ENCODE measurements at regions not wholly inside any gene's neighbourhood (a gene's known extent, or its start where the extent isn't known, plus 50 kb on each side); places are given as distances from the start of the nearest gene placed in this dataset.

DNA sequence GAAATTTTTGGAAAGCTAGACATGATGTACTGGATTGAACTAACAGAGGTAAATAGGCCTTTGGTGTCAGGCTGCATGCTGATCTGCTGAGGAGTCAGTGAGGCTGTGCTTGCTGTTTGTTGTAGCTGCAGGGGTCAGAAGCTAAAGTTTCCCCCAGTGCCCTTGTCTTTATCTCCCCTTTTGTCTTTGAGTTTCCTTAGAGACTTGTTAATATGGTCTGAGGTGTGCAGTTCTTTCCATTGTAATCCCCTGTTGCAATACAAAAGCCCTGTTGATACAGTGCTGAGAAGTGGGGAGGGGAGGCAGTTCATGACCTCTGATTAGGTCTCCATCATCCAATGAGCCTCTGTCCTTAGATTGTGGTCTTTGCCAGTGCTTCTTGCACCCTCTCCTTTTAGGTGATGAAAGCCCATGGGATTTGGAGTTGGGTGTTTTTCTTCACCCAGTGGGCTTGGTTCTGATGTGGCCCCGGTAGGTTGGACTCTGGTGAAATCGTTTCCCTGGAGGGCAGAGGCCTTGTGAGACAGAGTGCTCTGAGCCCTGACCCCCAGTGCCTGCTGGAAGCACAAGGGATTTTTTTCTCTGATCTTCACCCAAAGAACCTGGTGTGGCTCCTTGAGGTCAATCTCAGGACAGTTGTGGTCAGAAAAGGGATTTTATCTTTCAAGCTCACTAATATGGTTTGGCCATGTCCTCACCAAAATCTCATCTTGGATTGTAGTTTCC lies 163.1 kb downstream of the TMEM18 start:
- no peak overlapping the region for H3K4me3 ChIP-seq (ENCODE audit: low read depth, low read length)
- TF ChIP-seq, protein P1, sequence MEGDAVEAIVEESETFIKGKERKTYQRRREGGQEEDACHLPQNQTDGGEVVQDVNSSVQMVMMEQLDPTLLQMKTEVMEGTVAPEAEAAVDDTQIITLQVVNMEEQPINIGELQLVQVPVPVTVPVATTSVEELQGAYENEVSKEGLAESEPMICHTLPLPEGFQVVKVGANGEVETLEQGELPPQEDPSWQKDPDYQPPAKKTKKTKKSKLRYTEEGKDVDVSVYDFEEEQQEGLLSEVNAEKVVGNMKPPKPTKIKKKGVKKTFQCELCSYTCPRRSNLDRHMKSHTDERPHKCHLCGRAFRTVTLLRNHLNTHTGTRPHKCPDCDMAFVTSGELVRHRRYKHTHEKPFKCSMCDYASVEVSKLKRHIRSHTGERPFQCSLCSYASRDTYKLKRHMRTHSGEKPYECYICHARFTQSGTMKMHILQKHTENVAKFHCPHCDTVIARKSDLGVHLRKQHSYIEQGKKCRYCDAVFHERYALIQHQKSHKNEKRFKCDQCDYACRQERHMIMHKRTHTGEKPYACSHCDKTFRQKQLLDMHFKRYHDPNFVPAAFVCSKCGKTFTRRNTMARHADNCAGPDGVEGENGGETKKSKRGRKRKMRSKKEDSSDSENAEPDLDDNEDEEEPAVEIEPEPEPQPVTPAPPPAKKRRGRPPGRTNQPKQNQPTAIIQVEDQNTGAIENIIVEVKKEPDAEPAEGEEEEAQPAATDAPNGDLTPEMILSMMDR (IDR thresholded peaks at IDR 0.05; ENCODE audit: insufficient read depth, low read depth, low read length), result no peak
- no peak for DNase-seq (ENCODE audit: low read depth)

DNA sequence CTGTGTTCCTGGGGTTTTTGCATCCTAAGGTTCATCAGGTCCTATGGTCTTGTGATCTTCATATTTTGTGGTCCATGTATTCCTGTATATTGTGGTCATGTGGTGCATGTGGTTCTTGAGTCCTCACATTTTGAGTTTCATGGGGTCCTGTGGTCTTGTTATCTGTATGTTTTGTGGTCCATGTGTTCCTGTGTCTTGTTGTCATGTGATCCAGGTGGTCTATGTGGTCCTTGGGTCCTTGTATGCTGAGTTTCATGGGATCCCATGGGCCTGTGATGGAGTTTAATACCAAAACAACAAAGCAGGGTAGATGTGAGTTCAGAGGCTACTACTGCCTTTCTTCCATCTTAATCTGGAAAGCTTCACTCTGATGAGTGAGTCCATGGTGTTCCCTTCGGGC lies 166.4 kb downstream of the TMEM18 start:
- H3K4me3 ChIP-seq (ENCODE audit: low read depth, low read length), result no peak overlapping the region
- DNase-seq (ENCODE audit: low read depth), result no peak
- TF ChIP-seq, protein P1 (IDR thresholded peaks at IDR 0.05; ENCODE audit: insufficient read depth, low read depth, low read length), result no peak

DNA sequence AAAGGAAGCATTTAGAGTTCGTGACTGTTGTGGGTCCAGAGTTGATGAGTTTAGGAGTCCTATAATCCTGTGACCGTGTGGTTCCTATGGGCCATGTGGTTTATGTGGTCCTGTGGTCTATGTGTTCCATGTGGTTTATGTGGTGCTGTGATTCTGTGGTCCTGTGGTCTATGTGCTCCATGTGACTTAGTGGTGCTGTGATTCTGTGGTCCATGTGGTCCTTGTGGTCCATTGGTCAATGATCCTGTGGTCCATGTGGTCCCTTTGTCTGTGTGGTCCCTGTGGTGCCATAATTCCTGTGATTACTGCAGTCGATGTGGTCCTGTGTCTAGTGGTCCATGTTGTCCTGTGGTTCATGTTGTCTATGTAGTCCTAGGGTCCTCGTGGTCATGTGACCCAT lies 167.3 kb downstream of the TMEM18 start:
- TF ChIP-seq, protein P1 (IDR thresholded peaks at IDR 0.05; ENCODE audit: insufficient read depth, low read depth, low read length), result no peak
- no peak overlapping the region for H3K4me3 ChIP-seq (ENCODE audit: low read depth, low read length)
- DNase-seq (ENCODE audit: low read depth), result no peak

DNA sequence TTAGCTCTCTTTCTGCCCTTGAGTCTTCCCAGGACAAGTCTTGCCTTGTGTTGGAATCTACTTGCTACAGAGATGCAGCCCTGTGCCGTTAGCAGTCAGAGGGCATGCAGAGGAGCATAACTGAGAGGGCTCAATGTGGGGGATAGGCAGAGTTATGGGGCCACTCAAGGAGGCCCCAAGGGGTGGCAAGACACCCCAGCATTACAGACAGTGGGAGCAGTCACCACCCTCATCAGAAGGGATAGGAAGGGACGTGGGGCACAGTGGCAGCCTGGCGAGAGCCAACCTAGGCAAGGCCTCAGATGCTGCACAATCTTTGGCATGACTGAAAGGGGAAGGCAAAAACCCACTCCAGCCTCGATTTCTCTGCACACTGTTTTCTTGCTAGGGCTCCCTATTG lies 169.1 kb downstream of the TMEM18 start:
- no peak for DNase-seq (ENCODE audit: low read depth)
- no peak overlapping the region for H3K4me3 ChIP-seq (ENCODE audit: low read depth, low read length)
- TF ChIP-seq, protein P1 (IDR thresholded peaks at IDR 0.05; ENCODE audit: insufficient read depth, low read depth, low read length), result no peak

DNA sequence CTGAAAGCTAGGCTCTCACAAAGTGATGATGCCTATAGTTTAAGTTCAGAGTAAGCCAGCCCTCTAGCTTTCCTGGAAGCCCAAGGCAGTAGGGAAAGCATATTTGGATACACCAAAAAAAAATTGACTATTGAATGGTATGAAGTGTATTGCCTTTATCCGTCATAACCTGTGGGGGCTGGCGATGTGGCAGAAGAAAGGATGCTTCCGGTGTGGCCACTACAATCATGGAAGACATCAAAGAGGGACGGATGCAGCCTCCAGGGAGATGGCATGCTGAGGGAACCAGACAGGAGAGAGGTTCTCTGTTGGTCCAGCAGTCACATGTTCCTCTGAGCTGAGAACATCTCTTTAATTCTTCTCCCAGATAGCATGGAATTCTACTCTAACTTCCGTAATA lies 170.3 kb downstream of the TMEM18 start:
- no peak overlapping the region for H3K4me3 ChIP-seq (ENCODE audit: low read depth, low read length)
- no peak for DNase-seq (ENCODE audit: low read depth)
- TF ChIP-seq, protein P1 (IDR thresholded peaks at IDR 0.05; ENCODE audit: insufficient read depth, low read depth, low read length), result no peak

DNA sequence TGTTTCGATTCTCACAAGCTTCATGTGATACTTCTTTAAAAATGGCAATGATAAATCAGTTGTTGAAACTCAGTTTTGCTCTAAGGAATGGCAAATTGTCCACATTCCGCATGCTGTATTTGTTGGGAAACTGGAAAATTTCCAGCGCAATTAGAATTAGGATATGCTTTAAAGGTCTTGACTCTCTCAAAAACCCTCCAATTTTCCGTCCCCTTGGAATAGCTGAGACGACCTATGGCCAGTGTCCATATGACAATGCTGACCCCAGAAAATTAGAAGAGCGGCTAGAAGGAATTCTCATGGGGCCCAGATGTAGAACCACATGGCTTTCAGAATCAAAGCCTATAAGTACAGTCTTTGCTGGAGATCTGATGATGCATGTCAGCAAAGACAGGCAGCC lies 170.8 kb downstream of the TMEM18 start:
- no peak overlapping the region for H3K4me3 ChIP-seq (ENCODE audit: low read depth, low read length)
- TF ChIP-seq, protein P1 (IDR thresholded peaks at IDR 0.05; ENCODE audit: insufficient read depth, low read depth, low read length), result no peak
- no peak for DNase-seq (ENCODE audit: low read depth)

DNA sequence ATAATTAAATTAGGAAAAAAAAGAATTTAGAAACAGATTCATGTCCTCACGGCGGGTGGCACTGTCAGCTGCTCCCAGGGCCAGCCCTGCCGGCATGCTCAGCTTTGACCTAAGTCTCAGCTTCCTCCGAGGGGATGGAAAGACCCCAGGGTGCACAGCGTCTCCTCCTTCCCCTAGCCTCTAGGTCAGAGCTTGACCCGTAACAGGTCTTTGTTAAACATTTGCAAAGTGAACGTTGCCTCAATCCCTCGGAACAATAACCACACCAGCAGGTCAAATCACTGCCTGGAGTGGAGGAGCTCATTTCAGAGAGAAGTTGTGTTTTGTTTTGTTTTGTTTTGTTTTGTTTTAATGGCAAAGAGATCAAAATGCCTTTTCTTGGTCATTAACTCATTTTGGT lies 171.3 kb downstream of the TMEM18 start:
- H3K4me3 ChIP-seq (ENCODE audit: low read depth, low read length), result no peak overlapping the region
- TF ChIP-seq, protein P1 (IDR thresholded peaks at IDR 0.05; ENCODE audit: insufficient read depth, low read depth, low read length), result no peak
- no peak for DNase-seq (ENCODE audit: low read depth)

Measured in fibroblast of villous mesenchyme (primary cell).